OCI-LY1 (cell line): ENCODE measurements at regions not wholly inside any gene's neighbourhood (a gene's known extent, or its start where the extent isn't known, plus 50 kb on each side); places are given as distances from the start of the nearest gene placed in this dataset.
A peak's percentile ranks its signal among the peaks of the same experiment; 100 is the strongest.

Experiments
- H2AFZ ChIP-seq: fragments of 200-600 bp; sonication (generic), shearing (Covaris generic); 2 replicates; pipeline ENCODE4 v1.6.0; 2014; ENCODE audit warnings: antibody characterized with exemption, mild to moderate bottlenecking, low read length
- H3F3A ChIP-seq: fragments of 200-600 bp; sonication (generic), shearing (Covaris generic); 2 replicates; pipeline ENCODE4 v1.6.0; 2014; ENCODE audit warnings: mild to moderate bottlenecking, antibody characterized with exemption, low read length, moderate library complexity; ENCODE audit not compliant: insufficient read depth
- H3K27ac ChIP-seq: fragments of 200-600 bp; sonication (generic); 2 replicates; pipeline ENCODE4 v1.5.1; 2014; ENCODE audit warnings: low read length, mixed run types, mild to moderate bottlenecking, low read depth; ENCODE audit not compliant: poor library complexity, severe bottlenecking
- H3K27me3 ChIP-seq: fragments of 200-600 bp; sonication (generic); 2 replicates; pipeline ENCODE4 v1.6.0; 2014; ENCODE audit warnings: antibody characterized with exemption, mild to moderate bottlenecking, low read length, moderate library complexity; ENCODE audit not compliant: insufficient read depth
- H3K36me3 ChIP-seq: fragments of 200-600 bp; sonication (generic); 2 replicates; pipeline ENCODE4 v1.6.1; 2014; ENCODE audit warnings: mild to moderate bottlenecking, antibody characterized with exemption, low read length, moderate library complexity, mixed read lengths; ENCODE audit not compliant: insufficient read depth
- H3K4me1 ChIP-seq: fragments of 200-600 bp; sonication (generic); 2 replicates; pipeline ENCODE4 v1.5.1; 2014; ENCODE audit warnings: mild to moderate bottlenecking, low read length, moderate library complexity; ENCODE audit not compliant: insufficient read depth, severe bottlenecking
- H3K4me2 ChIP-seq: fragments of 200-600 bp; sonication (generic), shearing (Covaris generic); 2 replicates; pipeline ENCODE4 v1.6.1; 2014; ENCODE audit warnings: low read length
- H3K4me3 ChIP-seq: fragments of 200-600 bp; sonication (generic); 2 replicates; pipeline ENCODE4 v1.5.1; 2014; ENCODE audit warnings: low read length, low read depth, mild to moderate bottlenecking, mixed read lengths; ENCODE audit not compliant: poor library complexity, severe bottlenecking
- H3K79me2 ChIP-seq: fragments of 200-600 bp; shearing (Covaris generic); 2 replicates; pipeline ENCODE4 v1.6.1; 2016; ENCODE audit warnings: mixed run types, low read length, mixed read lengths; ENCODE audit not compliant: insufficient read depth
- H3K9ac ChIP-seq: fragments of 200-600 bp; sonication (generic), shearing (Covaris generic); 2 replicates; pipeline ENCODE4 v1.6.1; 2014; ENCODE audit warnings: mild to moderate bottlenecking, low read length, mixed read lengths
- H3K9me2 ChIP-seq: fragments of 200-600 bp; sonication (generic), shearing (Covaris generic); 2 replicates; pipeline ENCODE4 v1.6.1; 2014; ENCODE audit warnings: low read depth, mild to moderate bottlenecking, low read length, mixed read lengths
- H3K9me3 ChIP-seq: fragments of 200-600 bp; shearing (Covaris generic); 2 replicates; pipeline ENCODE4 v1.6.1; 2014; ENCODE audit warnings: low read length, mixed read lengths
- H4K20me1 ChIP-seq: fragments of 200-600 bp; sonication (generic), shearing (Covaris generic); 2 replicates; pipeline ENCODE4 v1.6.0; 2016; ENCODE audit warnings: mild to moderate bottlenecking, low read length; ENCODE audit not compliant: insufficient read depth
- CTCF ChIP-seq: fragments of 200-600 bp; sonication (generic), shearing (Covaris generic); IDR thresholded peaks from 2 replicates; pipeline ENCODE4 v1.5.1; 2017; ENCODE audit warnings: mild to moderate bottlenecking, antibody characterized with exemption, low read length, moderate library complexity, mixed read lengths
- EZH2 ChIP-seq: fragments of 200-600 bp; sonication (generic), shearing (Covaris generic); IDR thresholded peaks from 2 replicates; pipeline ENCODE4 v1.8.0; 2017; ENCODE audit warnings: borderline replicate concordance, mixed run types, mild to moderate bottlenecking, antibody characterized with exemption, low read length, moderate library complexity, mixed read lengths

DNA sequence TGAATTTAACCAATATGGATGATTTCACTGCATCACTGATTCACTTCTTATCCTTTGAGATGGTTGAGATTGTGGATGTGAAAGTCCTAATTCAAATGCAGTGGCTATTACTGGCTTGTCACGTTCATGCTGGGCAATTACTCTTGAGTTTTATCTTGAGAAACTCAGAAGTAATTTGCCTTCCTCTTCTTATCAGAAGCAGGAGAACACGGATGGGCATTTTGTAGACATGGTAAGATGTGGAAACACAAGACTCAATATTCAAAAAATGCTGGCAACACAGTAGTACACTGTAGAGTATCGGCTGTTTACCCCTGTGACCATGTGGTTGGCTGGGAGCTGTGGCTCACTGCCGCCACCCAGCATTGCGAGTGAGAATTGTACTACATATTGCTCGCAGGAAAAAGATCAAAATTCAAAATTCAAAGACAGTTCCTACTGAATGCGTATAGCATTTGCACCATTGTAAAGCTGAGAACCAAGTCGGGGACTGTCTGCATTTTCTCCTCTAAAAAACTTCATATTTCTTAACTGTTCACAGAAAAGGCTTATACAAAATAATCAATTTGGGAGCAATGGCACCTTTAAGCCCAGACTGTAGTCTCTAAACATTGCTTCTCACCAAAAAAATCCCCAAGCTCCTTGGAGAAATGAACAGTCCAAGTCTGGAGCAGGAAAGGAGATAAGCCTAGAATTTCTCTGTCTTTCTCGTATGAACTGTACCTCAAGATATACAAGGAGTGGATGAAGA is 61.9 kb upstream of the ELOVL5 start:
- H3K79me2 ChIP-seq = no peaks in the 10 kb centered on the region
- no peak overlapping the region for H3K4me3 ChIP-seq
- peak overlapping the region; percentile 73; the same call in 1 of the 2 replicates for H2AFZ ChIP-seq
- TF ChIP-seq EZH2 = no peak
- TF ChIP-seq CTCF = peak; percentile 97
- no peaks in the 10 kb centered on the region for H3K36me3 ChIP-seq
- H3K27ac ChIP-seq = peak overlapping the region; percentile 11
- H3K4me1 ChIP-seq = peaks cover 31% of the 10 kb centered on the region
- H3F3A ChIP-seq = no peaks in the 10 kb centered on the region
- H3K4me2 ChIP-seq = peak overlapping the region; percentile 46
- 0 out of 2 replicates have a peak overlapping the region, but pooled peaks have one; percentile 25 for H3K9ac ChIP-seq
- H4K20me1 ChIP-seq = no peaks in the 10 kb centered on the region
- no peaks in the 10 kb centered on the region for H3K9me2 ChIP-seq
- H3K9me3 ChIP-seq = no peaks in the 10 kb centered on the region
- no peaks in the 10 kb centered on the region for H3K27me3 ChIP-seq

- H3K4me2 ChIP-seq = no peak overlapping the region
- no peak overlapping the region for H2AFZ ChIP-seq
- H3K36me3 ChIP-seq = no peaks in the 10 kb centered on the region
- no peaks in the 10 kb centered on the region for H3K79me2 ChIP-seq
- H3K9me3 ChIP-seq = no peaks in the 10 kb centered on the region
- H4K20me1 ChIP-seq = no peaks in the 10 kb centered on the region
- no peaks in the 10 kb centered on the region for H3F3A ChIP-seq
- H3K27me3 ChIP-seq = no peaks in the 10 kb centered on the region
- no peak overlapping the region for H3K4me3 ChIP-seq
- H3K27ac ChIP-seq = no peak overlapping the region
- H3K4me1 ChIP-seq = peaks cover 32% of the 10 kb centered on the region
- H3K9me2 ChIP-seq = no peaks in the 10 kb centered on the region
- TF ChIP-seq CTCF (no peak), EZH2 (no peak)
- no peak overlapping the region for H3K9ac ChIP-seq
These were observed 60.1 kb upstream of the ELOVL5 start for GRCh38 chr6:53408826-53409225.

- no peak overlapping the region for H3K4me2 ChIP-seq
These were observed 50.2 kb upstream of the ELOVL5 start for GRCh38 chr6:53399027-53399344.

More at GRCh38 chr6:53399027-53399344, 50.2 kb upstream of the ELOVL5 start:
- Histone ChIP-seq H3K4me3 (no peak overlapping the region), H4K20me1 (no peaks in the 10 kb centered on the region), H3K9ac (no peak overlapping the region), H3K9me3 (no peaks in the 10 kb centered on the region), H3K4me1 (no peaks in the 10 kb centered on the region), H3K36me3 (no peaks in the 10 kb centered on the region), H3F3A (no peaks in the 10 kb centered on the region), H3K27ac (no peak overlapping the region), H3K9me2 (no peaks in the 10 kb centered on the region), H3K27me3 (no peaks in the 10 kb centered on the region), H2AFZ (no peak overlapping the region), H3K79me2 (no peaks in the 10 kb centered on the region)
- TF ChIP-seq CTCF (no peak), EZH2 (no peak)
